Karpas-422 (cell line): ENCODE measurements at regions not wholly inside any gene's neighbourhood (a gene's known extent, or its start where the extent isn't known, plus 50 kb on each side); places are given as distances from the start of the nearest gene placed in this dataset.

ENCODE experiments used
- DNase-seq: peaks from one replicate; pipeline ENCODE4 v3.0.0-alpha.2; 2015
- H2AFZ ChIP-seq: fragments of 200-600 bp; sonication (generic); 2 replicates; pipeline ENCODE4 v1.6.1; 2014; ENCODE audit warnings: antibody characterized with exemption, low read length, mixed read lengths
- H3K27ac ChIP-seq: fragments of 200-600 bp; sonication (generic); 2 replicates; pipeline ENCODE4 v1.5.1; 2014; ENCODE audit warnings: mild to moderate bottlenecking, low read length, moderate library complexity
- H3K27me3 ChIP-seq: fragments of 200-600 bp; sonication (generic); 2 replicates; pipeline ENCODE4 v1.6.1; 2014; ENCODE audit warnings: low read length, mixed read lengths
- H3K36me3 ChIP-seq: fragments of 200-600 bp; sonication (generic); 2 replicates; pipeline ENCODE4 v1.6.1; 2014; ENCODE audit warnings: low read length, mixed read lengths; ENCODE audit not compliant: insufficient read depth
- H3K4me1 ChIP-seq: fragments of 200-600 bp; sonication (generic); 2 replicates; pipeline ENCODE4 v1.6.1; 2014; ENCODE audit warnings: mild to moderate bottlenecking, low read length, mixed read lengths
- H3K4me2 ChIP-seq: fragments of 200-600 bp; sonication (generic); 2 replicates; pipeline ENCODE4 v1.6.1; 2014; ENCODE audit warnings: low read length, low read depth, mild to moderate bottlenecking; ENCODE audit not compliant: poor library complexity, severe bottlenecking
- H3K4me3 ChIP-seq: fragments of 200-600 bp; sonication (generic); 2 replicates; pipeline ENCODE4 v1.5.1; 2014; ENCODE audit warnings: mild to moderate bottlenecking, antibody characterized with exemption, low read length, mixed read lengths
- H3K79me2 ChIP-seq: fragments of 200-600 bp; sonication (generic); 2 replicates; pipeline ENCODE4 v1.6.1; 2014; ENCODE audit warnings: mild to moderate bottlenecking, low read length, mixed read lengths
- H3K9ac ChIP-seq: fragments of 200-600 bp; sonication (generic); 2 replicates; pipeline ENCODE4 v1.6.0; 2014; ENCODE audit warnings: low read length
- H3K9me2 ChIP-seq: fragments of 200-600 bp; sonication (generic), shearing (Covaris generic); replicated peaks from 2 replicates; pipeline ENCODE4 v1.6.0; 2014; ENCODE audit warnings: mild to moderate bottlenecking, low read length, moderate library complexity; ENCODE audit not compliant: insufficient read depth
- H3K9me3 ChIP-seq: fragments of 300-700, 200-600 bp; sonication (generic); 2 replicates; pipeline ENCODE4 v1.6.1; 2014; ENCODE audit warnings: low read length, mixed read lengths
- H4K20me1 ChIP-seq: fragments of 200-600 bp; sonication (generic); 2 replicates; pipeline ENCODE4 v1.6.1; 2014; ENCODE audit warnings: mild to moderate bottlenecking, antibody characterized with exemption, low read length, low read depth; ENCODE audit not compliant: insufficient read depth

DNA sequence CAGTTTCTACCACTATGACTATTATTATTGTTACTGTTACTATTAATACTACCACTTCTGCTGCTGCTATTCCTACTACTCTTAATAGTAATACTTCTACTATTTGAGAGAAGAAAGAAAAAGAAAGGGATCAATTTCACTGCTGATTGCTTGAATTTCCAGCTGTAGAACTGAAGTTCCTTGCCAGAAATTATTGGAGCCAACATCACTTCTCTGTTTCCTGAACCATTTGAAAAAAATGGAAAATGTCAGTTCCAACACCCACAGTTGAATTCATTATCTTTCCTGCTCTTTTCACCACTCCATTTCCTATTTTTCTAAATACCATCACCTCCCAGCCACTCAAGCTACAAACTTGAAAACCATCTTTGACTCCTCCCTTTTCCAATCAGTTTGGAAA lies 54.1 kb upstream of the PIK3C2G start:
- no peaks in the 10 kb centered on the region for H3K4me1 ChIP-seq
- no peak overlapping the region for H3K4me3 ChIP-seq
- H3K27ac ChIP-seq: no peak overlapping the region
- H3K27me3 ChIP-seq: no peaks in the 10 kb centered on the region
- H3K4me2 ChIP-seq: no peak overlapping the region
- no peaks in the 10 kb centered on the region for H4K20me1 ChIP-seq
- H3K9me3 ChIP-seq: no peaks in the 10 kb centered on the region
- no peaks in the 10 kb centered on the region for H3K79me2 ChIP-seq
- H2AFZ ChIP-seq: no peak overlapping the region
- H3K9ac ChIP-seq: no peak overlapping the region
- no peaks in the 10 kb centered on the region for H3K36me3 ChIP-seq
- no peaks in the 10 kb centered on the region; the same call in 1 of the 2 replicates for H3K9me2 ChIP-seq
- DNase-seq: no peak

DNA sequence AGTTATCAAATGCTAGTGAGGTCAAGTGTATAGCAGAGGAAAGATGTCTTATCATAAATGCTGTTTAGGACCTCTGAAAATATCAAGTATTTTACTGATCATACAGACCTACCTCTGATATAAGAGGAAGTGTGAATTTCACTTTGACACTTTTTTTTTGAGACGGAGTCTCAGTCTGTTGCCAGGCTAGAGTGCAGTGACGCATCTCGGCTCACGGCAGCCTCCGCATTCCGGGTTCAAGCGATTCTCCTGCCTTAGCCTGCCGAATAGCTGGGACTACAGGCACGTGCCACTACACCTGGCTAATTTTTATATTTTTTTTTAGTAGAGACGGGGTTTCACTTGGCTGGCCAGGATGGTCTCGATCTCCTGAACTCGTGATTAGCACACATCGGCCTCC lies 55.1 kb upstream of the PIK3C2G start:
- Histone ChIP-seq H2AFZ (no peak overlapping the region), H3K79me2 (no peaks in the 10 kb centered on the region), H3K9ac (no peak overlapping the region), H3K4me1 (no peaks in the 10 kb centered on the region), H3K27me3 (no peaks in the 10 kb centered on the region), H3K9me3 (no peaks in the 10 kb centered on the region), H3K36me3 (no peaks in the 10 kb centered on the region), H3K4me2 (no peak overlapping the region), H4K20me1 (no peaks in the 10 kb centered on the region), H3K4me3 (no peak overlapping the region), H3K9me2 (no peaks in the 10 kb centered on the region; the same call in 1 of the 2 replicates), H3K27ac (no peak overlapping the region)
- DNase-seq: no peak

- Histone ChIP-seq H3K27me3 (no peaks in the 10 kb centered on the region), H3K9me3 (no peaks in the 10 kb centered on the region), H3K36me3 (no peaks in the 10 kb centered on the region), H3K4me2 (no peak overlapping the region), H3K4me3 (no peak overlapping the region), H3K27ac (no peak overlapping the region), H3K4me1 (no peaks in the 10 kb centered on the region), H3K9me2 (no peaks in the 10 kb centered on the region; the same call in 1 of the 2 replicates), H3K9ac (no peak overlapping the region), H4K20me1 (no peaks in the 10 kb centered on the region), H3K79me2 (no peaks in the 10 kb centered on the region), H2AFZ (no peak overlapping the region)
- no peak for DNase-seq
Measured at GRCh38 chr12:18204053-18204452, 57.3 kb upstream of the PIK3C2G start.

DNA sequence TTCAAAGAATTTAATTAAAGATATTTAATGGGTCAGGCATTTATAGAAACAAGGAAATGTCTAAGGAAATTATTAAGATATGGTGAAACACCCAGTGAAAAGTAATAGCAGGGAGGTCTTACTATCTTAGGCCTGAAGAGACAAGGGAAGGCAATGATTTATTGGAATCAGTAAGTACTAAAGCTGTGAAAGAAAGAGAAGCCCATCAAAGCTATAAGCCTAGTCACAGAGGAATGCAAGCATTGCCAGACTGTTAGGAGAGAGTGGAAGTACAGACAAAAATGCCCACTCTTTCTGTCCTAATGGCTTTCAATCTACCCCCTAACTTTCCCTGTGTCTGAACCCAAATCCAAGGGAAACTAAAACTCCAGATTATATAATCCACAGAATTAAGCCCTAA lies 69.2 kb upstream of the PIK3C2G start:
- Histone ChIP-seq H2AFZ (no peak overlapping the region), H3K9ac (no peak overlapping the region), H3K4me3 (no peak overlapping the region), H3K27me3 (no peaks in the 10 kb centered on the region), H3K9me2 (no peaks in the 10 kb centered on the region), H3K4me2 (no peak overlapping the region), H4K20me1 (no peaks in the 10 kb centered on the region), H3K27ac (no peak overlapping the region), H3K9me3 (no peaks in the 10 kb centered on the region), H3K79me2 (no peaks in the 10 kb centered on the region), H3K4me1 (no peaks in the 10 kb centered on the region), H3K36me3 (no peaks in the 10 kb centered on the region)
- no peak for DNase-seq

GRCh38 chr12:18183141-18183540 lies 78.2 kb upstream of the PIK3C2G start:
- no peaks in the 10 kb centered on the region for H3K4me1 ChIP-seq

GRCh38 chr12:18171571-18171970 lies 81.6 kb upstream of the RERGL start:
- no peak for DNase-seq
- no peak overlapping the region for H3K9ac ChIP-seq
- no peaks in the 10 kb centered on the region for H3K79me2 ChIP-seq
- H3K9me3 ChIP-seq: no peaks in the 10 kb centered on the region
- no peaks in the 10 kb centered on the region for H3K36me3 ChIP-seq
- H3K27ac ChIP-seq: no peak overlapping the region
- no peaks in the 10 kb centered on the region for H3K9me2 ChIP-seq
- no peak overlapping the region for H3K4me2 ChIP-seq
- H4K20me1 ChIP-seq: no peaks in the 10 kb centered on the region
- no peak overlapping the region for H3K4me3 ChIP-seq
- H2AFZ ChIP-seq: no peak overlapping the region
- no peaks in the 10 kb centered on the region for H3K27me3 ChIP-seq
- no peaks in the 10 kb centered on the region for H3K4me1 ChIP-seq

More at GRCh38 chr12:18183141-18183540, 78.2 kb upstream of the PIK3C2G start:
- no peaks in the 10 kb centered on the region for H3K27me3 ChIP-seq
- H3K9me2 ChIP-seq: no peaks in the 10 kb centered on the region
- no peaks in the 10 kb centered on the region for H3K79me2 ChIP-seq
- no peaks in the 10 kb centered on the region for H4K20me1 ChIP-seq
- DNase-seq: no peak
- no peak overlapping the region for H2AFZ ChIP-seq
- H3K9ac ChIP-seq: no peak overlapping the region
- H3K27ac ChIP-seq: no peak overlapping the region
- H3K9me3 ChIP-seq: no peaks in the 10 kb centered on the region
- H3K36me3 ChIP-seq: no peaks in the 10 kb centered on the region
- no peak overlapping the region for H3K4me3 ChIP-seq
- no peak overlapping the region for H3K4me2 ChIP-seq

DNA sequence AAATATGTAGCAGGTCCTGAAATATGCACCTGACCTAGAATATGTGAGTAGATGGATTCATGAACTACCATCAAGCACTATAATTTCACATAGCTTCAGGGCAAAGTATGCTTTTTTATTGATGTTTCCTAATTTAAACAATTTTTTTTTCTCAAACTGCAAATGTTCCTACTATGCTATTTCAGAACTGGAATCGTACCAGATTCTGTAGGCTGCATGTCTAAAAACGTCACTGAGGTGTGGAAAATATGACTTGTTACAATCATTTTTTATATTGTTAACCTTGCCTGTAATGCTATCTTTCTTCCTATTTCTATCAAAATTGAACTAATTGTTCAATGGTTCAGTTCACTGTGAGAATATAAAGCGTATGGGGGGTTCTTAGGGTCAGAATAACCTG lies 78.0 kb upstream of the RERGL start:
- Histone ChIP-seq H3K9ac (no peak overlapping the region), H3K27me3 (no peaks in the 10 kb centered on the region), H3K79me2 (no peaks in the 10 kb centered on the region), H3K9me2 (no peaks in the 10 kb centered on the region), H3K27ac (no peak overlapping the region), H3K4me2 (no peak overlapping the region), H4K20me1 (no peaks in the 10 kb centered on the region), H3K4me1 (no peaks in the 10 kb centered on the region), H3K9me3 (no peaks in the 10 kb centered on the region), H3K4me3 (no peak overlapping the region), H3K36me3 (no peaks in the 10 kb centered on the region), H2AFZ (no peak overlapping the region)
- DNase-seq: no peak

- Histone ChIP-seq H3K9ac (no peak overlapping the region), H3K4me1 (no peaks in the 10 kb centered on the region), H3K27me3 (no peaks in the 10 kb centered on the region), H3K79me2 (no peaks in the 10 kb centered on the region), H3K4me3 (no peak overlapping the region), H4K20me1 (no peaks in the 10 kb centered on the region), H3K9me2 (no peaks in the 10 kb centered on the region), H3K9me3 (no peaks in the 10 kb centered on the region), H2AFZ (no peak overlapping the region), H3K4me2 (no peak overlapping the region), H3K36me3 (no peaks in the 10 kb centered on the region), H3K27ac (no peak overlapping the region)
- DNase-seq: no peak
Measured at GRCh38 chr12:18165889-18166288, 75.9 kb upstream of the RERGL start.

DNA sequence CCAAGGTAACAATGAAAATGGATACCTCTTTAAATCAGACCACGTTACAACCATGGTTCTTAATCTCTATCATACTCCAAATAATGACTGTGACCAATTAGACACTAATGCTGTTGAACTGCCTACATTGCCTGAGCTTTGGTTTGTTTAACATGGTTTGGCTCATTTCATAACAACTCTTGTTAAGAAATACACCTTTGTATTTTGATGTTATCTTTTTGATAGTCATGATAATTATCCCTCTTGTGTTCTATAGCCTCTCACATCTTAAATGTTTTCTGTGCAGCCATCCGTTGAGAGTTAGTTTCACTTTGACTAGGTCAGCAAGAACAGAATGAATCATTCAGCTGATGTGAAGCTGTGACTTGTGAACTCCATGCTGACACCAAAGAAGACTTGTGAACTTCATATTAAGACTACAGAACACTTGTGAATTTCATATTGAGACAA lies 75.5 kb upstream of the RERGL start:
- Histone ChIP-seq H3K79me2 (no peaks in the 10 kb centered on the region), H3K4me3 (no peak overlapping the region), H3K36me3 (no peaks in the 10 kb centered on the region), H3K27ac (no peak overlapping the region), H3K4me2 (no peak overlapping the region), H4K20me1 (no peaks in the 10 kb centered on the region), H3K27me3 (no peaks in the 10 kb centered on the region), H2AFZ (no peak overlapping the region), H3K9me3 (no peaks in the 10 kb centered on the region), H3K9ac (no peak overlapping the region), H3K4me1 (no peaks in the 10 kb centered on the region), H3K9me2 (no peaks in the 10 kb centered on the region)
- DNase-seq: no peak
